Tibial artery (tissue), 4 donors: ENCODE measurements at regions not wholly inside any gene's neighbourhood (a gene's known extent, or its start where the extent isn't known, plus 50 kb on each side); places are given as distances from the start of the nearest gene placed in this dataset.
"Not testable (repeated sequence)": the region's sequence is repeated elsewhere in the genome, so short reads cannot be mapped to it uniquely, and the experiment has no call there.

ENCODE experiments used
- DNase-seq, 2 donors: peaks; one replicate each; pipeline ENCODE4 v3.0.0-alpha.2; 2019
- H3K27ac ChIP-seq, 2 donors: fragments of 200-600 bp; sonication (generic) in 1 of 2; 1 replicate in 1 of 2; 2 replicates in 1 of 2; pipeline ENCODE4 v1.5.1; 2018 to 2019; ENCODE audit warnings: mild to moderate bottlenecking in 1 of 2
- H3K27me3 ChIP-seq, 2 donors: fragments of 200-600 bp; sonication (generic) in 1 of 2; one replicate each; pipeline versions ENCODE4 v1.5.1 to v1.6.0; 2016 to 2019
- H3K36me3 ChIP-seq, 3 donors: fragments of 200-600 bp; sonication (generic) in 2 of 3; one replicate each; pipeline ENCODE4 v1.5.1; 2016 to 2019; ENCODE audit warnings: mild to moderate bottlenecking in 2 of 3
- H3K4me1 ChIP-seq, 4 donors: fragments of 200-600 bp; sonication (generic) in 2 of 4; 1 replicate in 3 of 4; 2 replicates in 1 of 4; pipeline ENCODE4 v1.5.1; 2016 to 2019
- H3K4me3 ChIP-seq, 2 donors: fragments of 200-600 bp; sonication (generic) in 1 of 2; 1 replicate in 1 of 2; 2 replicates in 1 of 2; pipeline ENCODE4 v1.5.1; 2018 to 2019; ENCODE audit warnings: mild to moderate bottlenecking in 2 of 2
- H3K9me3 ChIP-seq, 3 donors: fragments of 200-600 bp; sonication (generic) in 1 of 3; one replicate each; pipeline ENCODE4 v1.5.1; 2016 to 2019
- intact Hi-C: fragments of 100-400 bp; cut with DNase I; formaldehyde crosslinking; loops from one replicate; pipeline ENCODE4 v1.15.0; 2023; ENCODE audit warnings: low total_unique reads
- TF ChIP-seq, protein P1 (sequence below), 2 experiments: fragments of 200-600 bp in 1 of 2; fragments of 450-650 bp in 1 of 2; IDR thresholded peaks; one replicate each; pipeline ENCODE4 v1.5.1; 2017 to 2019; ENCODE audit warnings: antibody characterized with exemption in 2 of 2, mild to moderate bottlenecking in 1 of 2, moderate library complexity in 1 of 2

- TF ChIP-seq, protein P1, sequence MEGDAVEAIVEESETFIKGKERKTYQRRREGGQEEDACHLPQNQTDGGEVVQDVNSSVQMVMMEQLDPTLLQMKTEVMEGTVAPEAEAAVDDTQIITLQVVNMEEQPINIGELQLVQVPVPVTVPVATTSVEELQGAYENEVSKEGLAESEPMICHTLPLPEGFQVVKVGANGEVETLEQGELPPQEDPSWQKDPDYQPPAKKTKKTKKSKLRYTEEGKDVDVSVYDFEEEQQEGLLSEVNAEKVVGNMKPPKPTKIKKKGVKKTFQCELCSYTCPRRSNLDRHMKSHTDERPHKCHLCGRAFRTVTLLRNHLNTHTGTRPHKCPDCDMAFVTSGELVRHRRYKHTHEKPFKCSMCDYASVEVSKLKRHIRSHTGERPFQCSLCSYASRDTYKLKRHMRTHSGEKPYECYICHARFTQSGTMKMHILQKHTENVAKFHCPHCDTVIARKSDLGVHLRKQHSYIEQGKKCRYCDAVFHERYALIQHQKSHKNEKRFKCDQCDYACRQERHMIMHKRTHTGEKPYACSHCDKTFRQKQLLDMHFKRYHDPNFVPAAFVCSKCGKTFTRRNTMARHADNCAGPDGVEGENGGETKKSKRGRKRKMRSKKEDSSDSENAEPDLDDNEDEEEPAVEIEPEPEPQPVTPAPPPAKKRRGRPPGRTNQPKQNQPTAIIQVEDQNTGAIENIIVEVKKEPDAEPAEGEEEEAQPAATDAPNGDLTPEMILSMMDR (IDR thresholded peaks at IDR 0.05) = no peak
- no peak for DNase-seq
- Histone ChIP-seq H3K4me3 (no peak overlapping the region), H3K9me3 (no peaks in the 10 kb centered on the region), H3K4me1 (no peaks in the 10 kb centered on the region), H3K36me3 (no peaks in the 10 kb centered on the region), H3K27ac (no peak overlapping the region), H3K27me3 (peaks cover 0 to 3% of the 10 kb centered on the region in 2 donors)
- intact Hi-C loops = no loop called here
Observed at GRCh38 chr11:103602840-103603239, 433.6 kb upstream of the DDI1 start.

GRCh38 chr11:103604310-103604709 is 432.1 kb upstream of the DDI1 start:
- H3K27me3 ChIP-seq = peaks cover 0 to 3% of the 10 kb centered on the region in 2 donors
- H3K4me3 ChIP-seq = no peak overlapping the region
- H3K27ac ChIP-seq = no peak overlapping the region
- TF ChIP-seq, protein P1 (IDR thresholded peaks at IDR 0.05) = no peak
- intact Hi-C loops = no loop called here
- H3K9me3 ChIP-seq = no peaks in the 10 kb centered on the region
- no peak for DNase-seq
- no peaks in the 10 kb centered on the region for H3K4me1 ChIP-seq
- H3K36me3 ChIP-seq = no peaks in the 10 kb centered on the region

- H3K4me1 ChIP-seq = no peaks in the 10 kb centered on the region
- DNase-seq = no peak
- intact Hi-C loops = no loop called here
- H3K27me3 ChIP-seq = no peaks in the 10 kb centered on the region
- no peaks in the 10 kb centered on the region for H3K9me3 ChIP-seq
- no peaks in the 10 kb centered on the region for H3K36me3 ChIP-seq
- H3K27ac ChIP-seq = no peak overlapping the region
- H3K4me3 ChIP-seq = no peak overlapping the region
- TF ChIP-seq, protein P1 (IDR thresholded peaks at IDR 0.05) = no peak
Observed at GRCh38 chr11:103608566-103608965, 427.9 kb upstream of the DDI1 start.

- intact Hi-C loops = no loop called here
- DNase-seq = no peak
- Histone ChIP-seq H3K4me3 (no peak overlapping the region), H3K27ac (no peak overlapping the region), H3K36me3 (no peaks in the 10 kb centered on the region), H3K4me1 (no peaks in the 10 kb centered on the region), H3K9me3 (no peaks in the 10 kb centered on the region), H3K27me3 (no peaks in the 10 kb centered on the region)
- TF ChIP-seq, protein P1 (IDR thresholded peaks at IDR 0.05) = peak; percentile 10 to 16
Observed at GRCh38 chr11:103609117-103610066, 427.0 kb upstream of the DDI1 start.

DNA sequence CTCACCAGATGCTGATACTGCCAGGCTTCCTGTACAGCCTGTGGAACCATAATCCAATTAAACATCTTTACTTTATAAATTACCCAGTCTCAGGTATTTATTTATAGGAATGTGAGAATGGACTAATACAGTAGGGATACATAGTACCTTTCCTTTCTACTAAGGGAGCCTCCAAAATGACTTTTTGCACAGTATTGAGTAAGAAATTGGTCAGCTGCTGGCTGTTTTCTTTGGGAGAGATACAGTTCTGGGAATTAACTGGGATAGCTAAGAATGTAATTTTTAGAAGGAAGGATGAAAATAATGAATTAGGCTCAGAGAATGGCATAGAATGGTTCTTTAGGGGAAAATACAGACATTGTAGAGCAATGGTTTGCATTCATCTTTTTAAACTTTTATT is 426.0 kb upstream of the DDI1 start:
- no peaks in the 10 kb centered on the region for H3K36me3 ChIP-seq
- no peak overlapping the region for H3K27ac ChIP-seq
- TF ChIP-seq, protein P1 (IDR thresholded peaks at IDR 0.05) = no peak
- H3K4me3 ChIP-seq = no peak overlapping the region
- no peaks in the 10 kb centered on the region for H3K9me3 ChIP-seq
- no peak for DNase-seq
- no peaks in the 10 kb centered on the region for H3K4me1 ChIP-seq
- no peaks in the 10 kb centered on the region for H3K27me3 ChIP-seq
- intact Hi-C loops = no loop called here

GRCh38 chr11:103611526-103612260 is 424.7 kb upstream of the DDI1 start:
- H3K4me1 ChIP-seq, intact Hi-C loops, H3K9me3 ChIP-seq, H3K4me3 ChIP-seq, DNase-seq, H3K27ac ChIP-seq, H3K36me3 ChIP-seq, H3K27me3 ChIP-seq: not testable (repeated sequence)

DNA sequence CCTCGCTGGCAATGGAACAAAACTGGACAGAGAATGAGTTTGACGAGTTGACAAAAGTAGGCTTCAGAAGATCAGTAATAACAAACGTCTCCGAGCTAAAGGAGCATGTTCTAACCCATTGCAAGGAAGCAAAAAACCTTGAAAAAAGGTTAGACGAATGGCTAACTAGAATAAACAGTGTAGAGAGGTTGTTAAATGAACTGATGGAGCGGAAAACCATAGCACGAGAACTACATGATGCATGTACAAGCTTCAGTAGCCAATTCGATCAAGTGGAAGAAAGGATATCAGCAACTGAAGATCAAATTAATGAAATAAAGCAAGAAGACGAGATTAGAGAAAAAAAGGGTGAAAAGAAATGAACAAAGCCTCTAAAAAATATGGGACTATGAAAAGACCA is 424.0 kb upstream of the DDI1 start:
- H3K36me3 ChIP-seq, H3K4me3 ChIP-seq, H3K4me1 ChIP-seq, intact Hi-C loops, DNase-seq, H3K27me3 ChIP-seq, H3K27ac ChIP-seq, H3K9me3 ChIP-seq: not testable (repeated sequence)

DNA sequence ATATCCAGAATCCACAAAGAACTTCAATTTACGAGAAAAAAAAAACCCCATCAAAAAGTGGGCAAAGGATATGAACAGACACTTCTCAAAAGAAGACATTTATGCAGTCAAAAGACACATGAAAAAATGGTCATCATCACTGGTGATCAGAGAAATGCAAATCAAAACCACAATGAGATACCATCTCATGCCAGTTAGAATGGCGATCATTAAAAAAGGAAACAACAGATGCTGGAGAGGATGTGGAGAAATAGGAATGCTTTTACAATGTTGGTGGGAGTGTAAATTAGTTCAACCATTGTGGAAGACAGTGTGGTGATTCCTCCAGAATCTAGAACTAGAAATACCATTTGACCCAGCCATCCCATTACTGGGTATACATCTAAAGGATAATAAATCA is 419.9 kb upstream of the DDI1 start:
- H3K9me3 ChIP-seq, H3K4me3 ChIP-seq, intact Hi-C loops, H3K27me3 ChIP-seq, H3K27ac ChIP-seq, DNase-seq, H3K4me1 ChIP-seq, H3K36me3 ChIP-seq: not testable (repeated sequence)
